Naive thymus-derived CD4-positive, alpha-beta T cell (primary cell): ENCODE measurements at regions not wholly inside any gene's neighbourhood (a gene's known extent, or its start where the extent isn't known, plus 50 kb on each side); places are given as distances from the start of the nearest gene placed in this dataset.
A peak's percentile ranks its signal among the peaks of the same experiment; 100 is the strongest.
"Not testable (repeated sequence)": the region's sequence is repeated elsewhere in the genome, so short reads cannot be mapped to it uniquely, and the experiment has no call there.

Experiments used
- ATAC-seq: fragments of 150-1000 bp; cut with Tn5 transposase; 2 replicates; pipeline ENCODE4 v1.10.0; 2021; ENCODE audit warnings: mild to moderate bottlenecking, moderate library complexity
- CTCF ChIA-PET: fragments of 350-600 bp; sonication (Branson Sonifier 250); formaldehyde crosslinking; loops from one replicate; lab custom pipeline; 2021; ENCODE audit warnings: antibody characterized with exemption; lab: Charles Lee
- POLR2A ChIA-PET: fragments of 350-600 bp; sonication (Branson Sonifier 250); formaldehyde crosslinking; loops from one replicate; lab custom pipeline; 2021; ENCODE audit warnings: antibody characterized with exemption, inconsistent platforms; lab: Charles Lee
- DNase-seq, 9 donors: peaks; one replicate each; pipeline versions ENCODE4 v3.0.0 to v3.0.0-alpha.2; 2020 to 2022; ENCODE audit warnings: mixed read lengths in 1 of 9
- H3K27ac ChIP-seq: one replicate; pipeline ENCODE4 v1.7.0; 2013; ENCODE audit warnings: mild to moderate bottlenecking, low read depth, low read length, moderate library complexity
- H3K27me3 ChIP-seq, 2 donors: one replicate each; pipeline ENCODE4 v1.7.0; 2013; ENCODE audit warnings: low read length in 2 of 2, mild to moderate bottlenecking in 2 of 2, moderate library complexity in 2 of 2; ENCODE audit not compliant: control insufficient read depth in 2 of 2, insufficient read depth in 2 of 2
- H3K36me3 ChIP-seq, 3 experiments: 1 replicate in 2 of 3; 2 replicates in 1 of 3; pipeline ENCODE4 v1.7.0; 2013; ENCODE audit warnings: low read length in 3 of 3, mild to moderate bottlenecking in 3 of 3, moderate library complexity in 1 of 3; ENCODE audit not compliant: insufficient read depth in 3 of 3, control insufficient read depth in 2 of 3
- H3K4me1 ChIP-seq, 2 donors: one replicate each; pipeline ENCODE4 v1.7.0; 2013; ENCODE audit warnings: low read length in 2 of 2, mild to moderate bottlenecking in 2 of 2, moderate library complexity in 1 of 2; ENCODE audit not compliant: control insufficient read depth in 2 of 2, insufficient read depth in 2 of 2
- H3K4me3 ChIP-seq: 2 replicates; pipeline ENCODE4 v1.7.0; 2013; ENCODE audit warnings: mild to moderate bottlenecking, low read length
- H3K9me3 ChIP-seq, 3 experiments: 1 replicate in 2 of 3; 2 replicates in 1 of 3; pipeline ENCODE4 v1.7.0; 2013; ENCODE audit warnings: low read length in 3 of 3; ENCODE audit not compliant: control insufficient read depth in 2 of 3
- H3K27ac Mint-ChIP-seq, 9 donors: one replicate each; pipeline ENCODE4 v1.8.0; 2020 to 2022; ENCODE audit warnings: mixed read lengths in 9 of 9, mild to moderate bottlenecking in 8 of 9, moderate library complexity in 5 of 9, inconsistent platforms in 2 of 9
- H3K27me3 Mint-ChIP-seq, 5 donors: one replicate each; pipeline ENCODE4 v1.8.0; 2021 to 2022; ENCODE audit warnings: mixed read lengths in 5 of 5, mild to moderate bottlenecking in 1 of 5
- H3K36me3 Mint-ChIP-seq, 5 donors: one replicate each; pipeline ENCODE4 v1.8.0; 2020 to 2022; ENCODE audit warnings: mixed read lengths in 5 of 5, mild to moderate bottlenecking in 3 of 5, inconsistent platforms in 1 of 5
- H3K4me1 Mint-ChIP-seq, 7 donors: one replicate each; pipeline ENCODE4 v1.8.0; 2020 to 2022; ENCODE audit warnings: mixed read lengths in 7 of 7, mild to moderate bottlenecking in 3 of 7, inconsistent platforms in 1 of 7
- H3K4me3 Mint-ChIP-seq, 10 donors: one replicate each; pipeline ENCODE4 v1.8.0; 2020 to 2022; ENCODE audit warnings: mild to moderate bottlenecking in 10 of 10, mixed read lengths in 10 of 10, moderate library complexity in 6 of 10, inconsistent platforms in 2 of 10
- H3K9me3 Mint-ChIP-seq, 11 donors: one replicate each; pipeline ENCODE4 v1.8.0; 2020 to 2022; ENCODE audit warnings: mixed read lengths in 11 of 11, mild to moderate bottlenecking in 4 of 11, inconsistent platforms in 1 of 11, moderate library complexity in 1 of 11
- intact Hi-C, 2 donors: fragments of 100-400 bp; cut with micrococcal nuclease; formaldehyde crosslinking; loops; one replicate each; pipeline ENCODE4 v1.15.1; 2023

DNA sequence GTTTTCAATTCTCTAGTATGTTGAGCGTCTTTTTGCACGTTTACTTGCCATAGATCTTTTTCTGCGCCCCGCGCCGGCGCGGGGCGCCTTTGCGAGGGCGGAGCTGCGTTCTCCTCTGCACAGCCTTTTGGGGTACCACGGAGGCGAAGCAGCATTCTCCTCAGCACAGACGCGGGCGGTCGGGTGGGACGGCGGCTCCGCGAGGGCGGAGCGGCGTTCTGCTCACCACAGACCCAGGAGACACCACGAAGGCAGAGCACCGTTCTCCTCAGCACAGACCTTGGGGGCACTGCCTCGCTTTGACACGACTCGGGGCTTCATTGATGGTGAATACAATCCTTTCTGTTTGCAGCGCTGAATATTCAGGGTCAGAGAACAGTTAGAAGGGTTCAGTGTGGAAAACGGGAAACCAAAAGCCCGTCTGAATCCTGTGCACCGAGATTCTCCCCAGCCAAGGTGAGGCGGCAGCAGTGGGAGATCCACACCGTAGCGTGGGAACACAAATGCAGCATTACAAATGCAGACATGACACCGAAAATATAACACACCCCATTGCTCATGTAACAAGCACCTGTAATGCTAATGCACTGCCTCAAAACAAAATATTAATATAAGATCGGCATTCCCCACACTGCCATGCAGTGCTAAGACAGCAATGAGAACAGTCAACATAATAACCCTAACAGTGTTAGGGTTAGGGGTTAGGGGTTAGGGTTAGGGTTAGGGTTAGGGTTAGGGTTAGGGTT lies 190.7 kb upstream of the VIPR2 start:
- ATAC-seq, CTCF ChIA-PET, H3K4me1 Mint-ChIP-seq: not testable (repeated sequence)

DNA sequence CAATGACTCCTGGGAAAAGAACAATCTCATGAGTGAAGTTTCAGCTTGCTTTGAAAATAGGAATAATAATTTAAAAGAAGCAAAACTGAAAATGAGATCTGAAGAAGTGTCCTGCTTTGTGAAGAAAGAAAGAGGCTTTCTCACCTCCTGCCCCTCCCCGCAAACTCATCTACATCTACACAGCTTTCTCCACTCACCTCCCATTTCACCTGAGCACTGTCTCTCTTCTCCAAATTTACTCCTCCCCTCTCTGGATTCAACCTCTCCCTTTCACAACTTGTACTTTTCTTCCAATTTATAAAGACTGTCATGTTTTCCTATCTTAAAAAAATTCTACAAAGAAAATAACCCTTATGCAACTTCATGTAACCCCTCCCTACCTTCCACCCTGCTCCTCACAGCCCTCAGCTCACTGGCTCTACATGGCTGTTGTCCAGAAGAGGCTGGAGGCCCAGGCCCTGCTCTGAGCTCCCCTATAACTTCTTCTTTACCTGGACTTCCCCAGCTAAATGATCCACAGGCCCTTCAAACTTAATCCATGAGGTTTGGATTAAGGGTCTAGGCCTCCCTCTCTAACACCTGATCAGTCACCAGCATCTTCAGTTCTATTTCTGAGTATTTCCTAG lies 188.3 kb upstream of the VIPR2 start:
- H3K4me3 Mint-ChIP-seq, H3K4me1 Mint-ChIP-seq, CTCF ChIA-PET, H3K36me3 Mint-ChIP-seq, ATAC-seq, H3K27ac ChIP-seq, H3K36me3 ChIP-seq, H3K27ac Mint-ChIP-seq, POLR2A ChIA-PET, H3K27me3 ChIP-seq, H3K4me1 ChIP-seq, H3K4me3 ChIP-seq, intact Hi-C loops, DNase-seq: not testable (repeated sequence)
- Mint-ChIP-seq H3K27me3 (peaks cover 0 to 11% (median 3%) of the 10 kb centered on the region in 5 donors), H3K9me3 (peaks cover 2 to 38% (median 7%) of the 10 kb centered on the region in 11 donors)
- H3K9me3 ChIP-seq = peaks cover 0 to 12% (median 0%) of the 10 kb centered on the region in 3 experiments

More for the DNA sequence above, 190.7 kb upstream of the VIPR2 start:
- H3K4me1 ChIP-seq, H3K27ac ChIP-seq, H3K27me3 Mint-ChIP-seq, H3K27me3 ChIP-seq, H3K36me3 Mint-ChIP-seq, H3K4me3 Mint-ChIP-seq, H3K36me3 ChIP-seq, intact Hi-C loops, H3K9me3 ChIP-seq, H3K27ac Mint-ChIP-seq, H3K4me3 ChIP-seq: not testable (repeated sequence)
- peaks cover 0 to 16% (median 5%) of the 10 kb centered on the region in 11 donors for H3K9me3 Mint-ChIP-seq
- POLR2A ChIA-PET = interaction anchor here (0.6 kb wide), 1 partner anchor 13 kb away, joined by 3 read pairs; no protein-coding TSS in a partner anchor
- DNase-seq = peak in 1 of 9 donors; percentile 1

DNA sequence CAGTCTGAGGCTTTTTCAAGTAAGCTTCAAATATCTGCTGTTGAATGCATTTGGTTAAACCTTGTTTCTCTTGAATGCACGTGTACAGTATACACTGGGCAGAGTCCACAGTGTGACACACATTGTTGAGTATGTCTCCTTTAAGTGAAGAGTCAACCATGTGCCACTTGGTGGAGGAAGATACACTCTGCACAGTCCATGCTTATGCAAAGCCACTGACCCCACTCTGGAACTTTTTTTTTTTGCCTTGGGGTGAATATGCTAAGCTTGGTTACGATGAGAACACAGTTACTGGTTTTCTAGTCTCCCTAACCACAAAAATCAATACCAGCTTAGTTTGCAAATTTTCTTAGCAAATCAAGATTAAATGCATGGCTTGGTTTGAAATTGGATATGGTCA lies 186.8 kb upstream of the VIPR2 start:
- DNase-seq = no peak
- H3K27me3 Mint-ChIP-seq = peaks cover 0 to 11% (median 3%) of the 10 kb centered on the region in 5 donors
- CTCF ChIA-PET = no interaction called here
- Histone ChIP-seq H3K4me1 (no peaks in the 10 kb centered on the region), H3K4me3 (no peak overlapping the region), H3K27ac (no peak overlapping the region), H3K27me3 (peaks cover 0 to 3% of the 10 kb centered on the region in 2 donors), H3K36me3 (no peaks in the 10 kb centered on the region), H3K9me3 (peaks cover 0 to 14% (median 0%) of the 10 kb centered on the region in 3 experiments)
- POLR2A ChIA-PET = no interaction called here
- H3K27ac Mint-ChIP-seq = no peak overlapping the region
- peaks cover 0 to 7% (median 4%) of the 10 kb centered on the region in 5 donors for H3K36me3 Mint-ChIP-seq
- ATAC-seq = no peak
- H3K4me1 Mint-ChIP-seq = no peaks in the 10 kb centered on the region
- H3K9me3 Mint-ChIP-seq = peaks cover 7 to 53% (median 15%) of the 10 kb centered on the region in 11 donors
- no peak overlapping the region for H3K4me3 Mint-ChIP-seq
- intact Hi-C loops = no loop called here

DNA sequence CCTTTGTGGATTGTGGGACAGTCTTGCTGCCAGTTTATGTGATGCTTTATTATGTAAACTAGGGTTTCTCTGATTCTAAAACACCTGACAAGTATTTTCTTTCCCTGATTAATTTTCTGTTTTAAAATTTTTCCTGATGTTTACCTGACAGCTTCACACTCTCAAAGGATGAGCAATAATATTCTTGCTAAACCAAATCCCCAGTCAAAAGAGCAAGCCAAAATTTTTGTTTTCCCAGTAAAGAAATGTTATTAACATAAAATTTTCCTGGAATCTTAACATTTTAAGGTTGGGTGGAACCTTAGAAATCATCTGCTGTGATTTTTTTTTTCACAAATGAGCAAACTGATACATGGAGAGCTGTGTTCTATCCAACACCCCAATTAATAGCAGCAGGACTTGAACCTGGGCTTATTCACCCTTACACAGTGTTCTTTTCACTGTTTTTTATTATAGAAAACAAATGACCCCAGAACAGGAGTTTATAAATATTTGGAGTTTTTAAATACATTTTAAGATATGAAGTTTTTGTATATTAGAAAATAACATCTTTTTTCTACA lies 185.2 kb upstream of the VIPR2 start:
- intact Hi-C loops = no loop called here
- POLR2A ChIA-PET = no interaction called here

DNA sequence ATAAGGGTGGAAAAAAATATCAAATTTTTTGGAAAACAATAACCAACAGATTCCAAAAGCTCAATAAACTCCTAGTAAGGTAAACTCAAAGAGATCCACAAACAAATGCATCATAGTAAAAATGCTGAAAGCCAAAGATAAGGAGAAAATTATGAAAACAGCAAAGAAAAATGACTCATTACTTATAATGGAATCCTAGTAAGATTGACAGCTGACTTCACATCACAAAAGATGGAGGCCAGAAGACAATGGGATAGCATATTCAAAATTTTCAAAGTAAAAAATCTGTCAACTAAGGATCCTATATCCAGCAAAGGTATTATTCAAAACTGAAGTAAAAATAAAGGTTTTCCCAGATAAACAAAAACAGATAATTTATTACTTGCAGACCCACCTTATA lies 183.4 kb upstream of the VIPR2 start:
- POLR2A ChIA-PET = no interaction called here
- intact Hi-C loops = no loop called here
- Mint-ChIP-seq H3K9me3 (peaks cover 9 to 60% (median 16%) of the 10 kb centered on the region in 11 donors), H3K36me3 (peaks cover 0 to 8% (median 4%) of the 10 kb centered on the region in 5 donors), H3K27me3 (peaks cover 3 to 11% (median 10%) of the 10 kb centered on the region in 5 donors), H3K27ac (no peak overlapping the region), H3K4me3 (no peak overlapping the region), H3K4me1 (peaks cover 0 to 3% (median 0%) of the 10 kb centered on the region in 7 donors)
- H3K9me3 ChIP-seq = peaks cover 0 to 14% (median 0%) of the 10 kb centered on the region in 3 experiments
- H3K27ac ChIP-seq = no peak overlapping the region
- no peak overlapping the region for H3K4me3 ChIP-seq
- H3K4me1 ChIP-seq = no peaks in the 10 kb centered on the region
- peaks cover 0 to 3% of the 10 kb centered on the region in 2 donors for H3K27me3 ChIP-seq
- DNase-seq = no peak
- H3K36me3 ChIP-seq = no peaks in the 10 kb centered on the region
- ATAC-seq = no peak
- CTCF ChIA-PET = no interaction called here

More for the DNA sequence above, 185.2 kb upstream of the VIPR2 start:
- Histone ChIP-seq H3K27ac (no peak overlapping the region), H3K9me3 (peaks cover 0 to 14% (median 0%) of the 10 kb centered on the region in 3 experiments), H3K4me1 (no peaks in the 10 kb centered on the region), H3K36me3 (no peaks in the 10 kb centered on the region), H3K4me3 (no peak overlapping the region), H3K27me3 (peaks cover 0 to 3% of the 10 kb centered on the region in 2 donors)
- Mint-ChIP-seq H3K27ac (no peak overlapping the region), H3K4me3 (no peak overlapping the region), H3K4me1 (peaks cover 0 to 3% (median 0%) of the 10 kb centered on the region in 7 donors), H3K27me3 (peaks cover 3 to 11% (median 8%) of the 10 kb centered on the region in 5 donors), H3K9me3 (peaks cover 9 to 64% (median 17%) of the 10 kb centered on the region in 11 donors), H3K36me3 (peaks cover 0 to 8% (median 4%) of the 10 kb centered on the region in 5 donors)
- CTCF ChIA-PET = no interaction called here
- DNase-seq = no peak
- no peak for ATAC-seq

DNA sequence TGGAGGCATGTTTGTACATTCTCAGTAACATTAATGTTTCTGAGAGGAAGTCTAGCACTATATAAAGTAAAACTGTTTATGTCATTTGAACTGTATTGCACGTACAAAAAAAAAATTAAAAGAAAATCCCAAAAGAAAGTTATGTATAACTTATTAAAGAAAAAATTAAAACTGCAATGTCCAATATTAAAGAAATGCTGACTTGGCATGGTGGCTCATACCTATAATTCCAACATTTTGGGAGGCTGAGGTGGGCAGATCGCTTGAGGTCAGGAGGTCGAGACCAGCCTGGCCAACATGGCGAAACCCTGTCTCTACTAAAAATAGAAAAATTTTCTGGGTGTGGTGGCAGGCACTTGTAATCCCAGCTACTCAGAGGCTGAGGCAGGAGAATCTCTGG lies 178.7 kb upstream of the VIPR2 start:
- ChIA-PET CTCF (no interaction called here), POLR2A (no interaction called here)
- Histone ChIP-seq H3K36me3 (no peaks in the 10 kb centered on the region), H3K27ac (no peak overlapping the region), H3K27me3 (peaks cover 0 to 3% of the 10 kb centered on the region in 2 donors), H3K4me3 (no peak overlapping the region), H3K4me1 (no peaks in the 10 kb centered on the region), H3K9me3 (peaks cover 0 to 12% (median 0%) of the 10 kb centered on the region in 3 experiments)
- Mint-ChIP-seq H3K27me3 (peaks cover 0 to 22% (median 13%) of the 10 kb centered on the region in 5 donors), H3K27ac (no peak overlapping the region), H3K4me3 (no peak overlapping the region), H3K36me3 (peaks cover 0 to 8% (median 4%) of the 10 kb centered on the region in 5 donors), H3K4me1 (peaks cover 0 to 3% (median 0%) of the 10 kb centered on the region in 7 donors), H3K9me3 (peaks cover 8 to 49% (median 20%) of the 10 kb centered on the region in 11 donors)
- no peak for DNase-seq
- ATAC-seq = no peak
- intact Hi-C loops = no loop called here
